NCI-H2107 treated with DMSO at 0.1 percent for 48 hours (cell line): ENCODE measurements at regions not wholly inside any gene's neighbourhood (a gene's known extent, or its start where the extent isn't known, plus 50 kb on each side); places are given as distances from the start of the nearest gene placed in this dataset.
"Not testable (repeated sequence)": the region's sequence is repeated elsewhere in the genome, so short reads cannot be mapped to it uniquely, and the experiment has no call there.

Experiments used
- DNase-seq: peaks from one replicate; lab custom pipeline; 2025; ENCODE audit not compliant: unreplicated experiment; lab: John Stamatoyannopoulos, UW

DNA sequence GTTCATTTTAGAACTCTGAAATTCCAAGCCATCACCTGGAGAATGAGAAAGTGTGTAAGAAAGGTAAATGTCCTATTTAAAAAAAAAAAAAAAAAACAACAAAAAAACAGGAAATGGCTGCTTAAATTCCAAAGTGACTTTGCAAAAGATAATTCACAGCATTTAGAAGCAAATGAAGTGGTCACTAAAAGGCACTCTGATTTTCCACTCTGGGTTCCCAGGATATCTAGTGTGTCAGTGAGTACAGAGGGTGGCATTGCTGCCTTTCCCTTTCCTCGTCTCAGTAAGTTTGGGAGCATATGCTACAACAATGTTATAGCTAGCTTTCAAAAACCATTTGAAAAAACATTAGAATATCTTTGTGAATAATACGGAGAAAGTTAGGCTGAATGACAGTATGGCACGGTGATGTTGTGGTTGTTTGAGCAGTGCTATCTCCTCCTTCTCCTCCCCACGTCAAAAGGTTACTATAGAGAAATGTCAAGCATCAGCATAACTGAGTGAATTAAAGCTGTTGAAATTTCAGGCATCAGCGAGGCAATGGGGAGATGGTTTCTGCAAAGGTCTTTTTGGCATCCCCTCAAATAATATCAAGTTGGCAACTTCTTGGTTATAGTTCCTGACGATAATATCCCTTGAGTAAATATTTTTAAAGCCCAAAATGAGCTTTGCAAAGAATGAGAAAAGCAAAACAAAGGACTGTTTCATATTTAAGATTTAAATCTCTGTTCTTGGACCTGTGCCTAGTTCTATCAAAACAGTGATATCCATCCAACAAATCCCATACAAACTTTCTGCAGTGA is 164.5 kb upstream of the E2F7 start:
- DNase-seq, result no peak

DNA sequence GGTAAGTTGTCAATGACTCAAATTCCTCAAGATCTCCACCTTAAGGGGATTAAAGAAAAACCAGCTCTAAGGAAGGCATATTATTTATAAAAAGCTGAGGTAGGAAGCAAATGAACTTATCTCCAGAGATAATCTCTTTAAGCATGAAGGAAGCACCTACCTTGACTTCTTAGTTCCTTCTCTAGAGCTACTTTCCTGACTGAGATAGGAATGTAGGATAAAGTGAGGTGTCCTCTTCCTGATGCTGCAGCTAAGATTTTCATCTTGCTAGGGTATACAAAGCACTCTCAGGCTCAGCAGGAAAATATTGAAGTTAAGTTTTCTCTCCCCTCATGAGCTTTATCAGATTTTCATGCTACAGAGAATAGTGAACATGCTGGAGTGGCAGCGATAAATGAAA is 163.0 kb upstream of the E2F7 start:
- DNase-seq, result no peak

DNA sequence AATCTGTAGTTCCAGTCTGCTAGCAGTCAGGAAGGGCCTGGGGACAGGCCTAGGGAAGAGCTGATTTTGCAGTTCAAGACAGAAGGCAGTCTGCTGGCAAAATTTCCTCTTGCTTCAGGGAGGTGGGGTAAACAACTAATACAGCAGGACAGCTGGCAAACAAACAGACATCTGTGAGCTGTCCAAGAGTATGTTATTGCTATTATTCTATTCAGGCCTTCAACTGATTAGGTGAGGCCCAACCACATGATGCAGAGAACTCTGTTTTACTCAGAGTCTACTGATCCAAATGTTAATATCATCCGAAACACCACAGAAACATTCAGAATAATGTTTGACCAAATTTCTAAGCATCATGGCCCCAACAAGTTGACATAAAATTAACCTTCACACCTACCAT is 161.0 kb upstream of the E2F7 start:
- DNase-seq, result no peak

DNA sequence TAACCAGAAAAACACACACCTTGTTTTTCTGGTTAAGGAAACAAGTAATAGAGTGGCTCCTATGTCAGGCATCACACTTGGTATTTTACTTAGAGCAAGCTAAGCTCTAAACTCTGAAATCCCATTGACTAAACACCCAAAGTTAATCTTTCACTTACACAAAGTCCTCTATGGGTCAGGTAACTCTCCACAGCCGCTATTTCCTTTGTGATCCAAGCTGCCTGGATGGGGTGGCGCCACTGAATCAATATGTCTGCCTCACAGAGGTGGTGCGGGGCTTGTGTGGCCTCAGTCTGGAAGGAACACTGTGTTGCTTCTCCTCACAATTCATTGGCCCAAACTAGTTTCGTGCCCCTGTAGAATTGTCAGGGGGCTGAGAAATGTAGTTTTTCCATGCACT is 160.0 kb upstream of the E2F7 start:
- no peak for DNase-seq

DNA sequence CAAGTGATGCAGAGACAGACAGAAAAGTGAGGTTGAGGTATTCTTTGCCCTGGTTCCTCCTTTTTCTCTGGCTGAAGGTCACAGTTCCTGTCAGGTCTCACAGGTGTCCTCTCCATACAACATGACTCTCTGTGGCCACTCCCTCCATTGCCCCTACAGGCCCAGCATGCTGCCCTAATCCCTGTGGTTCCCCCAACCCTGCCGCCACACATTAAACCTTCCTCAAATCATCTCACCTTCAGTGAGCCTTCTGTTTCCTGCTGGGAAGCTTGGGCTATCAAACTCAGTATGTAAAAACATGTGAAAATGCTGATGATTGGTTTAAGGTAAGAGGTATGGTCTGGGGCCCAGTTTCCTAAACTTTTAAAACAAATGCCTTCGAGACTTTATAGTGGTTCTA is 159.0 kb upstream of the E2F7 start:
- DNase-seq, result no peak

DNA sequence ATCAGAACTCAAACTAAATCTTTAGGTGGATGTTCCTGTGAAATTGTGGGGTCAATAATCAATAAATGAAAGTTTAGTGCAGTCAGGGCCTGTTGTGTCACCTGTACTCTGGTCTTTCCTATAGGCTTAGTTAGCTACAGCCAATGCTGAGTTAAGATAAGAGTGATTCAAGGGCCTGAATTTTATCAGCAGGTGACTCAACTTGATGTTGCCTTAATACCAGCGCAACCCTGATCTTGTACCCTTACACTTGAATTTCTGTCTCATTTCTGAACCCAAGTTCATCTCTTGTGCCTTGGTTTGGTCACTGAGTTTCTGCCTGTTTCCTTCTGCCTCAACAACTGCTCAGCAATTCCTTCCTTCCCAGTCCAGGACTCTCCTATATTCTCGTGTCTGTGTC is 157.0 kb upstream of the E2F7 start:
- DNase-seq, result no peak

DNA sequence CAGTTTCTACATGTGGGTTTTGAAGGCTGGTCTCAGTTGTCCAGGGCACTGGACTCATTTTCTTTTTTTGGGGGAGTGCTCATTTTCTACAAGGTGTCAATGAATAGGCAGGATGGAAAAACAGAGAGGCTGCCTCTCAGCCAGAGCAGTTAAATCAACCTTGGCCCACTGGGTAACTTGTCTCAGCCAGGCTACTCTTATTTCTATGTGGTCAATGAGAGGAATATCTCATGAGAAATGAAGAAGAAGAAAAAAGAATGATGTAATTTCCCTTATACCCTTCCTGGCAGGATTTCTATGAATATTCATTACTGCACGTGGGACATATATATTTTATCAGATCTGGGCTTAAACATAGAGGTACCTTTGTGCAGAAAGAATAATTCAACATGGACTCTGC is 155.2 kb upstream of the E2F7 start:
- DNase-seq, result no peak

DNA sequence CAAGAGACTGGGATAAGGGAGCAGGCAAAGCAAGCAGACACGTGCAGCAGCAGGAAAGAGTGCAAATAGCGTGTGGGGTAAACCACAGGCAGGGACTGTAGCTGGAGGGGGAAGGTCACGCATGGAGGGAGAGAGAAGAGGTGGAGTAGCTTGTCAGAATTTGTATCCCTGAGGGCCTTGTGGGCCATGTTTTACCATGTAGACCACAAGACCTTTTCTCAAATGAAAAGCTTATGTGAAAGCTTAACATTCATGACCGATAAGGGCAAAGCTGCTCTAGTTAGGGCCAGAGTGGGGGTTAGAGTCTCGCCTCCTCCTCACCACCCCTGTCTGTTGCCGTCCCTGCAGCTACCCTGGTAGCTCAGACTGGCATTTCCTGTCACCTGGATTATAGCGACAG is 152.9 kb upstream of the E2F7 start:
- DNase-seq, result peak; percentile 42

DNA sequence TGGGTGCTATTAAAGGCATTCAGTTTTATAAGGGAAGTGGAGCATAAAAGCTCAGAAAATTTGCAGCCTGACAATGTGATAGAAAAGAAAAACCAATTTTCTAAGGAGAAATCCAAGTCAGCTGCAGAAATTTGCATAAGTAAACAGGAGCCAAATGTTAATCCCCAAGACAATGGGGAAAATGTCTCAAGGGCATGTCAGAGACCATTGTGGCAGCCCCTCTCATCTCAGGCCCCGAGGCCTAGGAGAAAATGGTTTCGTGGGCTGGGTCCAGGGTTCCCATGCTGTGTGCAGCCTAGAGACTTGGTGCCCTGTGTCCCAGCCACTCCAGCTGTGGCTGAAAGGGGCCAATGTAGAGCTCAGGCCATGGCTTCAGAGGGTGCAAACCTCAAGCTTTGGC is 150.8 kb upstream of the E2F7 start:
- DNase-seq, result not testable (repeated sequence)

DNA sequence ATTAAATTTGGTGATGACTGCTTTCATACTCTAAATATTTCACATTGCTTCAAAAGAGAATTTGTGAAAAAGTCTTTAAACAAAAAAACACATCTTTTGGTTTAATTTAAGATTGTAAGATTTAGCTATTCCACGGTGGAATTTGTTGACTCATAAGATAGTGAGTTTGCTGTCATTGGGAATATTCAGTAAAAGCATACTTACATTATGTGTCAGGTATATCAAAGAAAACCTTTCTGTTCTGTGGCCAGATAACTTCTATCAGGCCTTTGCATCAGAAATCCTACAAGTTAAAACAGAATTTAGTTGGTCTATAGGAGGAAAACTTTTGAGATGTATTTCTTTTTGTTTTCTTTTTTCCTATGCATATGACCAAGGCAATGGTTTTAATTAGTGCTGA is 148.8 kb upstream of the E2F7 start:
- DNase-seq, result no peak

DNA sequence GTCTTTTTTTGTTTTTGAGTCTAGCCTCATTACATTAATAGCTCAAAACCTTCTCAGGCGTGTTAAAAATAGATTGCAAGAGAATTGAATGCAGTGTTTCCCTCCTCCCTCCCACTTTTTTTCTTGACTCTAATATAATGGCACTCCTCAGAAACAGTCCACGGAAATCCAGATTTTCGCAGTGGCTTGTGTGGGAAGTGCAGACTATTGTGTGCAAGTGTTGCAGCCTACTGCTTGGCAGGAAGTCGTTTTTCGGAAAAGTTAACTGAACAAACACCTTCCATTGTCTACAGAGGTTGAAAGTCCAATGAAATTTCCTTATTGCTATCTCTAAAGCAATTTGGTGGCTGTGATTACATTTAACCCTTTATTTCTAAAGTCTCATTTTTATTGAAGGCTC is 147.9 kb upstream of the E2F7 start:
- DNase-seq, result no peak

DNA sequence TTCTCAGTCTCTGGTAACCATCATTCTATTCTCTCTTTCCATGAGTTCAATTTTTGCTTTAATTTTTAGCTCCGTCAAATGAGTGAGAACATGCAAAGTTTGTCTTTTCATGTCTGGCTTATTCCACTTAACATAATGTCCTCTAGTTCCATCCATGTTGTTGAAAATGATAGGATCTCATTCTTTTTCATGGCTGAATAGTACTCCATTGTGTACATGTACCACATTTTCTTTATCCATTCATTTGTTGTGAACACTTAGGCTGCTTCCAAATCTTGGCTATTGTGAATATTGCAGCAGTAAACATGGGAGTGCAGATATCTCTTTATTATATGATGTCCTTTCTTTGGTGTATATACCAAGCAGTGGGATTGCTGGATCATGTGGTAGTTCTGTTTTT is 145.4 kb upstream of the E2F7 start:
- no peak for DNase-seq

DNA sequence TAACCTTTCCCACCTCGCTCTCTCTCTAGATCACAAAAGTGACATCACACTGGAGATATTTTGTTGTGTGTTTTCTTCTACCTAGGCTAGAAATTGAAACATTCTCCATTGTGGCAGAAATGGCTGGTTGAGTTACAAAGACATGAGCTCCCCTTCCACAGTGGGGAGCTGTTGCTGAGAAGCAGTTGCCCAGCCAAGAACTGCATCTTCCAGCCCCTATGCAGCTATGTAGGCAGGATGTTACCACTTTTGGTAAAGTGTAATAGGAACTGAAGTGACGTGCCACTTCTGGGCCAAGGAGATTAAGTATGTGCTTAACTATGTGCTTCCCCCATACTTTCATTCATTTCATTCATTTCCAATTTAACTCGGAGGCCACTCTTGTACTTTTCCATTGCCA is 138.7 kb upstream of the E2F7 start:
- no peak for DNase-seq

DNA sequence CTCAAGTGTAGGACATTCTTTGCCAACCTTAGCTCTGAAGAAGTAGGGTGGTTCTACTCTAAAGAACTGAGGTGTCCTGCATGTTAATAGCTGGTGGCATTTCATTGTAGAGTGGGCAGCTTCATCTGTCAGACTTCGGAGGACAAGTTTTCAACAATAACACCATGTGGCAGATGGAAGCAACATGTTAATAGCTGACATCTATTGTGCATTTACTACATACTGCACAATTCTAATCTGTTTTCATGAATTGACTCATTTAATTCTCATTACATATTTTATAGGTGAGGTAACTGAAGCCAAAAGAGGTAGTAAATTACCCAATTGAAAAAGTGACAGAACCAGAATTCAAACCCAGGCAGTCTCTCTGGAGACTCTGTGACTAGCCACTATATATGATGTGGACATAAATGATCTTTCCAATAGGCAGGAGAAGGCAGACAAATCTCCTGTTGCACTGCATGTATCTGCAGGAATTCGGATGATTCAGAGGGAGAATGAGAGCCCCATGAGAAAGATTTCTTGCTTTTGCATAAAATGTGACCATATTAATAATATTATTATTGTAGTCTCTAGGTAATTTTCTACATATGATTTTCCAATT is 137.2 kb upstream of the E2F7 start:
- DNase-seq, result no peak

DNA sequence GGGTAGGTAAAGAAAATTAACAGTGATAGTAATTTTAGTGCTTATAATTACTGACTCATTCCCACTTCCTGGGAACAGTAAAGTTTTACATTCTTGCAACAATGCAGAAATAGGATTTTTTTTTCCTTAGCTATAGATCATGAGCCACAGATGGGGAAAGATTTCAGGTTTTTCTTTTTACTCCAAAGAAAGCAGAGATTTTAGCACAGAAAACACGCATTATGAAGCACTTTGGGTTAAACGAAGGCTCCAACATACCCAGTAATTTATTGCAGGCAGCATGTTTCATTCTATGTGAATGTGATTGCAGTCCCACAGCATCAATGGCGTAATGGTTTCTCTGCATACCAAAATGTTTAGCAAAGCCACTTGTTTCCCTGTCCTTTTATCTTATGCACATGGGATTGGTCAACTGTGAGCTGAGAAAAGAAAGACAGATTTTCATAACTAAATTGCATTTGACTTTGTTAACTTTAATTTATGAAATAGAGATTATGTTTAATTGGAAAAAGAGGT is 124.6 kb upstream of the E2F7 start:
- no peak for DNase-seq

DNA sequence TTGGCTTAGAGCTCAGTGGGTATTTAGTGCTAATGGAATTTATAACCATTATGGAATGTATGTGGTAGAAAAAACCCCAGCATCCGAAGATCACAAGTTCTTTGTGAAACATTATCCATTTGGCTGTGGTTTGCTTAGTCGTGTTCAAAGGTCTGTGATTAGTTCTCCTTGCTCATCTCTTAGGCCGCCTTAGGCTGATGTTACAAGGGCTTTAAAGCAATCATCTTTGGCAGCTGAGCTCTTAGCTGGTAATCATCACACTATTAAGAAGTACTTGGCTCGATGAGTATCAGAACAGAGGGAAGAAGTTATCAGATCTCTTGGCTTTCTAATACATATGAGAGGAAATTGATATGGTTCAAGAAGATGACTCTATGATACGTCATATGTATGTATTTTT is 124.1 kb upstream of the E2F7 start:
- no peak for DNase-seq

DNA sequence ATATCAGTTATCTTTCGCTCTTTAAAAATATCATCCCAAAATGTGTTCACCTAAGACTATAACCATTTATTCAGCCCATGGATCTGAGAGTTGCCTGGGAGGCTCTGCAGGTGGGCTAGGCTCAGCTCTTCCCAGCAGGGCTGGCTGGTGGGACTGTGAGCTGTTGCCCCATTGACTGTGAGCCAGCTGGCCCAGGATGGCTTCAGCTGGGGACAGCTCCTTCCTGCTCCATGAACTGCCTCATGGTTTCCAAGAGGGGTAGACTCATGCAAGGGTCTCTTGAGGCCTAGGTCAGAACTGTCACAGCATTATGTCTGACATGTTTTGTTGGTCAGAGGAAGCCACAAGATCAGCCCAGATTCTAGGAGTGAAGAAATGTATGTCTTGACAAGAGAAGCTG is 114.1 kb upstream of the E2F7 start:
- DNase-seq, result no peak

DNA sequence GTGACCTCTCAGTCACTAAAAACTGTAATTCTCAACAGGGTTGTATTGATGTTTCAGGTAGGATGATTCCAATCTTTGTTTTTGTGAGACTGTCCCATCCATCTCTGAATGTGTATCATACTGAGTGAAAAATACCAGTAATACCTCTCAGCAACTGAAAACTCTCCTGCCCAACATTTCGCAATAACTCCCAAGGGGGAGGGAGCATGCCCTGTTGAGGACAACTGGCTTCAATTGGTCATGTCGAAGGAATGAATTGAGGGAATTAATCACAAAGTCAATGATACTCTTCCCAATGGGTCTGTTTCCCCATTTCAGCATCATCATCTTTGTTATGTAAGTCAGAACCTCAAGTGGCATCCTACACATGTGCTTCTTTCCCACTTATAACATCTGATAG is 102.4 kb upstream of the E2F7 start:
- no peak for DNase-seq

DNA sequence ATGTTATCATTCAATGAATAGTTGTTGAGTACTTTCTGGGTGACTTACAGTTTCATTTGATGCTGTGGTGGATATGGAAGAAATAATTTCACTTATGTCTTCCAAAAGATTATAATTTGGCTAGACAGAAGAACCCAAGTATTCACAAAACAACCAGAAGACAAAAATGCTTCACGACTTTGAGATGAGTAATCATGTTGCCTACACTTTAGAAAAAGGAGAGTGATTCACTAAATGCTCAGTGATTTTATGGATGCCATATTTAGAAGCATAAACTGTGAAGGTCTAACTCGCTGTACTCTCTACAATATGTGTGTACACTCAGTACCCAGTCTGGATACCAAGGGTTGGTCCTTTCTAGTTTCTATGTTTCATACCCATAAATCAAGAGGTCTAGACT is 101.3 kb upstream of the E2F7 start:
- no peak for DNase-seq

DNA sequence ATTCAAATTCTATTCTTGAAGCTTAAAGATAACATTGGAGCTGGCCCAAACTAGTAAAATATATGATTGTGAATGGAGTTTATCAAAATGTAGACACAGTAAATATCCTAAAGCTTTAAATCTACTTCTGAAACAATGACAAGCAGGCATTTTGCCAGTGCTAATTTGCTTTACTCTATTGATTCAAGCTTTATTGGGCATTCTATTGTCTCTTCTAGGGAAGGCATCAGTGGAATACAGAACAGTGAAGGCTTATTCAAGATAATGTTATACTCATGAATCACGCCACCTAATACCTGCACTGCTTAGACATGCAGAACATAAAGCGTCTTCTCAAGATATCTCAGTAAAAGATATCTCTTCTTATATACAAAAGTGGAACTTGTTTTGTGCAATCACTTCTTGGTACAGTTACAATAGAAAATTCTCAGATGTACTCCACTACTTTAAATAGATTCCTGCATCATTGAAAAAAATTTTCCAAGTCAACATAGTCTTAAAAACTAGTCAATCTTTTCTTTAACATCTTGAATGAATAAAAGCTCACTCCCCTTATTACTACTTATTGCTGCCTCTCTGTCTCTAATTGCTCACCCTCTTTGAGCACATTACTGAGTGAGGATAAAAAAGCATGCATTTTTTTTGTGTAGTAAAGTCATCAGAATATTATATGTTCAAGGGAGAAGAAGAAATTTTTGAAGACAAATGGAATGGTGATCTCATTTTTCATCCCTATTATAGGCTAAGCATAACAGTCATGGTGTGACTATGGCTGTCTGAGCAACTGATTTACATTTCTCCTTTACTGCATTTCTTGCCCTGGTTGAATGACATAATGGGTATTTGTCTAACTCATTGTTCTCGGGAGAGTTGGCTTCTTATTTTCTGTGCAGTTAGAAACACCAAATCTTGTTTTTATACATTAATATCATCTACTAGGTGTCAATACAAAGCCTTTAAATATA is 98.0 kb upstream of the E2F7 start:
- DNase-seq, result no peak

DNA sequence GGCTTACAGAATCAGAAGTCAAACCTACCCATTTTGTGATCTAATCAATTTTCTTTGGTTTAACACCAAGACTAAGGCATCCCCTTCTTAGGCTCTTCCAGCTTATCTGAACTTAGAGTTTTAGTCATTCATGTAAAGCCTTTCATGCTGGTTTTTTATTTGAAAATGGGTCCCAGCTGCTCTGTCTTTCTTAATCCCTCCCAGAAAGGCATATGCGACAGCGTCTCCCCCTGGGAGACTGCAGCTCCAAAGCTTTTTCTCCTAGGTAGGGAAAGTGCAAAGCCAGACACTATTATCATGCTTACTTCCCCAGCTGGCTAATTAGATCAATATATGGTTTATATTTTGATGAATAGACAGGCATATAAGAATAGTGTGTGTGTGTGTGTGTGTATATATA is 96.6 kb upstream of the E2F7 start:
- no peak for DNase-seq

DNA sequence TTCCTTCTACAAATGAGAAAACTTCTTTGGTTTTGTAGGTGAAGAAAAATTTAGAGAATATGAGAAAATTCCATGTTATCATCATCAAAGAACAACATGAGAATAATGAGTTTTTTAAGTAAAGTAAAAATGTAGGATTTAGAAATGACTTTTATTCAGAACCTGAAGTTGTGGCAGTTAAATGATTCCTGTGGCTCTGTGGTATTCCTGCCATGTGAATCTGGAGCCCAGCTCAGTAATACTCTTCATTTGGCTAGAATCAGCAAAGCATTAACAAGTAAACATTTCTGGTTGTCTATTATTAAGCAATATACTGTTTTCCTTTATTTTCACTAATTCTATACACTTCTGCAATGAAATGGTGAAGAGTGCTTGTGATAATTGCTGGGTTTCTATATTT is 95.6 kb upstream of the E2F7 start:
- no peak for DNase-seq
